Stomach (tissue), 8 donors: ENCODE measurements at regions not wholly inside any gene's neighbourhood (a gene's known extent, or its start where the extent isn't known, plus 50 kb on each side); places are given as distances from the start of the nearest gene placed in this dataset.

Experiments used
- DNase-seq, 2 donors: peaks; one replicate each; pipeline versions ENCODE4 v3.0.0 to v3.0.0-alpha.2; 2013 to 2019
- H3K27ac ChIP-seq, 5 donors: fragments of 200-600 bp in 4 of 5; sonication (generic) in 4 of 5; one replicate each; pipeline ENCODE4 v1.5.1; 2013 to 2019; ENCODE audit warnings: mild to moderate bottlenecking in 1 of 5, moderate library complexity in 1 of 5
- H3K27me3 ChIP-seq, 3 donors: fragments of 200-600 bp; sonication (generic); one replicate each; pipeline ENCODE4 v1.5.1; 2017 to 2019; ENCODE audit warnings: mixed run types in 1 of 3
- H3K36me3 ChIP-seq, 4 donors: fragments of 200-600 bp; sonication (generic); 1 replicate in 3 of 4; 2 replicates in 1 of 4; pipeline ENCODE4 v1.5.1; 2016 to 2019
- H3K4me1 ChIP-seq, 4 donors: fragments of 200-600 bp; sonication (generic); one replicate each; pipeline ENCODE4 v1.5.1; 2016 to 2019
- H3K4me3 ChIP-seq, 4 donors: fragments of 200-600 bp; sonication (generic) in 3 of 4; one replicate each; pipeline ENCODE4 v1.5.1; 2016 to 2019; ENCODE audit warnings: mild to moderate bottlenecking in 1 of 4
- H3K9me3 ChIP-seq, 4 donors: fragments of 200-600 bp; sonication (generic); one replicate each; pipeline ENCODE4 v1.5.1; 2016 to 2019
- CTCF ChIP-seq, 7 experiments: fragments of 450-650 bp in 4 of 7; fragments of 200-600 bp in 3 of 7; sonication (generic) in 3 of 7; IDR thresholded peaks; one replicate each; pipeline ENCODE4 v1.5.1; 2016 to 2019; ENCODE audit warnings: antibody characterized with exemption in 7 of 7, control low read depth in 2 of 7, mild to moderate bottlenecking in 1 of 7
- EP300 ChIP-seq: sonication (generic); formaldehyde crosslinking; IDR thresholded peaks from one replicate; pipeline ENCODE4 v1.6.1; 2017; ENCODE audit warnings: antibody characterized with exemption
- POLR2A ChIP-seq, 4 donors: fragments of 450-650 bp; IDR thresholded peaks; one replicate each; pipeline ENCODE4 v1.6.1; 2016; ENCODE audit warnings: antibody characterized with exemption in 4 of 4, control low read depth in 2 of 4, mild to moderate bottlenecking in 1 of 4, moderate library complexity in 1 of 4
- POLR2AphosphoS5 ChIP-seq, 3 donors: sonication (generic); formaldehyde crosslinking; IDR thresholded peaks; one replicate each; pipeline ENCODE4 v1.6.1; 2016; ENCODE audit warnings: antibody characterized with exemption in 3 of 3
- WGBS, 5 donors: extraction: QIAGEN DNeasy Blood & Tissue Kit in 3 of 5; methylation state at CpG; one replicate each; pipeline versions ENCODE4 v1.1.5 to v1.1.7; 2013 to 2018; 5-methylcytosine and 5-hydroxymethylcytosine counted together
- intact Hi-C: fragments of 100-400 bp; cut with DNase I; formaldehyde crosslinking; loops from one replicate; pipeline ENCODE4 v1.15.1; 2023; ENCODE audit warnings: low total_unique reads
- donor health status: healthy with polysubstance abuse.
- donor health status: Bipolar disorder and iron deficiency.
- donor health status: healthy.

- H3K36me3 ChIP-seq = no peaks in the 10 kb centered on the region
- H3K4me3 ChIP-seq = no peak overlapping the region
- H3K9me3 ChIP-seq = no peaks in the 10 kb centered on the region
- no peak overlapping the region for H3K27ac ChIP-seq
- no peaks in the 10 kb centered on the region for H3K4me1 ChIP-seq
- WGBS, 5 donors = 63 to 90% (median 79%) methylated on average over 2 of the region's 2 CpGs
- intact Hi-C loops = no loop called here
- TF ChIP-seq POLR2AphosphoS5 (IDR thresholded peaks at IDR 0.05) (no peak), POLR2A (IDR thresholded peaks at IDR 0.05) (no peak), CTCF (IDR thresholded peaks at IDR 0.05) (no peak), EP300 (no peak)
- DNase-seq = no peak
- H3K27me3 ChIP-seq = no peaks in the 10 kb centered on the region
Observed at GRCh38 chr13:97640268-97640667, 206.3 kb downstream of the RAP2A start.

- Histone ChIP-seq H3K27ac (no peak overlapping the region), H3K27me3 (no peaks in the 10 kb centered on the region), H3K9me3 (no peaks in the 10 kb centered on the region), H3K4me3 (no peak overlapping the region), H3K4me1 (peaks cover 0 to 6% (median 0%) of the 10 kb centered on the region in 4 donors), H3K36me3 (no peaks in the 10 kb centered on the region)
- intact Hi-C loops = no loop called here
- TF ChIP-seq CTCF (IDR thresholded peaks at IDR 0.05) (no peak), POLR2AphosphoS5 (IDR thresholded peaks at IDR 0.05) (no peak), EP300 (no peak), POLR2A (IDR thresholded peaks at IDR 0.05) (no peak)
- WGBS, 5 donors = 48 to 63% (median 56%) methylated on average over 14 of the region's 14 CpGs
- no peak for DNase-seq
Observed at GRCh38 chr13:97648171-97648880, 214.4 kb downstream of the RAP2A start.

GRCh38 chr13:97648881-97649224 lies 214.9 kb downstream of the RAP2A start:
- no peak overlapping the region for H3K27ac ChIP-seq
- DNase-seq = no peak
- H3K36me3 ChIP-seq = no peaks in the 10 kb centered on the region
- intact Hi-C loops = no loop called here
- no peak for TF ChIP-seq EP300
- TF ChIP-seq CTCF (IDR thresholded peaks at IDR 0.05) = no peak
- no peak for TF ChIP-seq POLR2AphosphoS5 (IDR thresholded peaks at IDR 0.05)
- no peak overlapping the region for H3K4me3 ChIP-seq
- H3K4me1 ChIP-seq = peaks cover 0 to 6% (median 0%) of the 10 kb centered on the region in 4 donors
- H3K9me3 ChIP-seq = no peaks in the 10 kb centered on the region
- no peaks in the 10 kb centered on the region for H3K27me3 ChIP-seq

GRCh38 chr13:97653443-97654140 lies 219.6 kb downstream of the RAP2A start:
- intact Hi-C loops = no loop called here
- no peak for DNase-seq
- no peaks in the 10 kb centered on the region for H3K27me3 ChIP-seq
- no peak overlapping the region for H3K27ac ChIP-seq
- 74 to 85% (median 81%) methylated on average over 17 of the region's 17 CpGs for WGBS, 5 donors
- no peaks in the 10 kb centered on the region for H3K36me3 ChIP-seq
- TF ChIP-seq CTCF (IDR thresholded peaks at IDR 0.05) = no peak
- H3K9me3 ChIP-seq = no peaks in the 10 kb centered on the region
- H3K4me3 ChIP-seq = no peak overlapping the region
- H3K4me1 ChIP-seq = peaks cover 0 to 6% (median 0%) of the 10 kb centered on the region in 4 donors
